ENCODE measurements at regions not wholly inside any gene's neighbourhood (a gene's known extent, or its start where the extent isn't known, plus 50 kb on each side); places are given as distances from the start of the nearest gene placed in this dataset.

- intact Hi-C loops (cut with micrococcal nuclease): no loop called here
- no peak for DNase-seq
- H3K4me3 Mint-ChIP-seq: no peak overlapping the region
- H3K36me3 Mint-ChIP-seq: peaks cover 6% of the 10 kb centered on the region
- no peaks in the 10 kb centered on the region for H3K4me1 Mint-ChIP-seq
- H3K27ac Mint-ChIP-seq: no peak overlapping the region
- H3K27me3 Mint-ChIP-seq (ENCODE audit: low read depth in 2 of 2): no peaks in the 10 kb centered on the region
- no peaks in the 10 kb centered on the region for H3K27me3 ChIP-seq (ENCODE audit: control insufficient read depth, insufficient read depth, low read length)
- H3K9me3 ChIP-seq (ENCODE audit: control insufficient read depth, insufficient read depth, low read length): peaks cover 3% of the 10 kb centered on the region
- no peak for TF ChIP-seq CTCF (IDR thresholded peaks at IDR 0.05)
- no peak overlapping the region for H3K4me3 ChIP-seq (ENCODE audit: low read length)
- H3K9me3 Mint-ChIP-seq: peaks cover 15 to 17% of the 10 kb centered on the region in 2 donors
- H3K36me3 ChIP-seq (ENCODE audit: control insufficient read depth, insufficient read depth, low read length): no peaks in the 10 kb centered on the region
- no peaks in the 10 kb centered on the region for H3K4me1 ChIP-seq (ENCODE audit: control insufficient read depth, insufficient read depth, low read length)
- H3K27ac ChIP-seq (ENCODE audit: low read length): no peak overlapping the region
- ATAC-seq: no peak
Measured at GRCh38 chr4:167290678-167291077, 56.4 kb upstream of the SPOCK3 start.

DNA sequence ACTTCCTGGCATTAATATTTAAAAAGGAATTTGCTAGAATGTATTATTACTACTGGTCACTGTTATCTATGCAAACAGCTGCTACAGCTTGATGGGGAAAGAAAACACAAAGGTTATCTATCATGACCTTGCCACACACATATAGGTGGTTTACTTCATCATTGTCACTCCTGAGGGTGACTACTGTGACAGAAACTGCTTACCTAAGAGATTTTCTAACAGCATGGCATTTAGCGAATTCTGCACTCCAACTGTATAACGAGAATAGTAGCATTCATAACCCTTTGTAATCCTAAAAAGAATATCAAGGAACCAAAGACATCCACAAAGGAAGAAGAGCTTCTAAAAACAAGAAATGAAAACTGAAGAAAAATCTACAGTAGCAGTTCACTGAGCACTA is 74.6 kb upstream of the SPOCK3 start:
- Mint-ChIP-seq H3K4me1 (no peaks in the 10 kb centered on the region), H3K36me3 (no peaks in the 10 kb centered on the region), H3K4me3 (no peak overlapping the region), H3K27ac (no peak overlapping the region), H3K27me3 (ENCODE audit: low read depth in 2 of 2) (no peaks in the 10 kb centered on the region), H3K9me3 (peaks cover 3 to 8% of the 10 kb centered on the region in 2 donors)
- Histone ChIP-seq H3K36me3 (ENCODE audit: control insufficient read depth, insufficient read depth, low read length) (no peaks in the 10 kb centered on the region), H3K4me1 (ENCODE audit: control insufficient read depth, insufficient read depth, low read length) (no peaks in the 10 kb centered on the region), H3K4me3 (ENCODE audit: low read length) (no peak overlapping the region), H3K9me3 (ENCODE audit: control insufficient read depth, insufficient read depth, low read length) (no peaks in the 10 kb centered on the region), H3K27me3 (ENCODE audit: control insufficient read depth, insufficient read depth, low read length) (no peaks in the 10 kb centered on the region), H3K27ac (ENCODE audit: low read length) (no peak overlapping the region)
- ATAC-seq: no peak
- TF ChIP-seq CTCF (IDR thresholded peaks at IDR 0.05): no peak
- intact Hi-C loops (cut with micrococcal nuclease): no loop called here
- WGBS (ENCODE audit: insufficient coverage): 69% methylated on average over 2 of the region's 2 CpGs
- no peak for DNase-seq

- Histone ChIP-seq H3K4me3 (ENCODE audit: low read length) (no peak overlapping the region), H3K9me3 (ENCODE audit: control insufficient read depth, insufficient read depth, low read length) (no peaks in the 10 kb centered on the region), H3K4me1 (ENCODE audit: control insufficient read depth, insufficient read depth, low read length) (no peaks in the 10 kb centered on the region), H3K36me3 (ENCODE audit: control insufficient read depth, insufficient read depth, low read length) (no peaks in the 10 kb centered on the region), H3K27ac (ENCODE audit: low read length) (no peak overlapping the region), H3K27me3 (ENCODE audit: control insufficient read depth, insufficient read depth, low read length) (no peaks in the 10 kb centered on the region)
- Mint-ChIP-seq H3K9me3 (peaks cover 2 to 6% of the 10 kb centered on the region in 2 donors), H3K4me1 (no peaks in the 10 kb centered on the region), H3K36me3 (no peaks in the 10 kb centered on the region), H3K27me3 (ENCODE audit: low read depth in 2 of 2) (no peaks in the 10 kb centered on the region), H3K4me3 (no peak overlapping the region), H3K27ac (no peak overlapping the region)
- ATAC-seq (no peak), DNase-seq (no peak)
- TF ChIP-seq CTCF (IDR thresholded peaks at IDR 0.05): no peak
- intact Hi-C loops (cut with micrococcal nuclease): no loop called here
- WGBS (ENCODE audit: insufficient coverage): 91% methylated on average over 3 of the region's 4 CpGs
Measured at GRCh38 chr4:167321299-167321698, 87.0 kb upstream of the SPOCK3 start.

GRCh38 chr4:167339781-167340180 is 105.5 kb upstream of the SPOCK3 start:
- intact Hi-C loops (cut with micrococcal nuclease): no loop called here
- no peak overlapping the region for H3K27ac Mint-ChIP-seq

More at GRCh38 chr4:167339781-167340180, 105.5 kb upstream of the SPOCK3 start:
- H3K27ac ChIP-seq (ENCODE audit: low read length): no peak overlapping the region
- 95% methylated on average over 5 of the region's 6 CpGs for WGBS (ENCODE audit: insufficient coverage)
- Mint-ChIP-seq H3K4me3 (no peak overlapping the region), H3K27me3 (ENCODE audit: low read depth in 2 of 2) (no peaks in the 10 kb centered on the region), H3K36me3 (no peaks in the 10 kb centered on the region), H3K4me1 (no peaks in the 10 kb centered on the region), H3K9me3 (peaks cover 19 to 24% of the 10 kb centered on the region in 2 donors)
- no peaks in the 10 kb centered on the region for H3K4me1 ChIP-seq (ENCODE audit: control insufficient read depth, insufficient read depth, low read length)
- no peaks in the 10 kb centered on the region for H3K27me3 ChIP-seq (ENCODE audit: control insufficient read depth, insufficient read depth, low read length)
- no peak overlapping the region for H3K4me3 ChIP-seq (ENCODE audit: low read length)
- ATAC-seq (no peak), DNase-seq (no peak)
- no peaks in the 10 kb centered on the region for H3K36me3 ChIP-seq (ENCODE audit: control insufficient read depth, insufficient read depth, low read length)
- peaks cover 2% of the 10 kb centered on the region for H3K9me3 ChIP-seq (ENCODE audit: control insufficient read depth, insufficient read depth, low read length)
- TF ChIP-seq CTCF (IDR thresholded peaks at IDR 0.05): no peak
